ENCODE measurements at regions not wholly inside any gene's neighbourhood (a gene's known extent, or its start where the extent isn't known, plus 50 kb on each side); places are given as distances from the start of the nearest gene placed in this dataset.

DNA sequence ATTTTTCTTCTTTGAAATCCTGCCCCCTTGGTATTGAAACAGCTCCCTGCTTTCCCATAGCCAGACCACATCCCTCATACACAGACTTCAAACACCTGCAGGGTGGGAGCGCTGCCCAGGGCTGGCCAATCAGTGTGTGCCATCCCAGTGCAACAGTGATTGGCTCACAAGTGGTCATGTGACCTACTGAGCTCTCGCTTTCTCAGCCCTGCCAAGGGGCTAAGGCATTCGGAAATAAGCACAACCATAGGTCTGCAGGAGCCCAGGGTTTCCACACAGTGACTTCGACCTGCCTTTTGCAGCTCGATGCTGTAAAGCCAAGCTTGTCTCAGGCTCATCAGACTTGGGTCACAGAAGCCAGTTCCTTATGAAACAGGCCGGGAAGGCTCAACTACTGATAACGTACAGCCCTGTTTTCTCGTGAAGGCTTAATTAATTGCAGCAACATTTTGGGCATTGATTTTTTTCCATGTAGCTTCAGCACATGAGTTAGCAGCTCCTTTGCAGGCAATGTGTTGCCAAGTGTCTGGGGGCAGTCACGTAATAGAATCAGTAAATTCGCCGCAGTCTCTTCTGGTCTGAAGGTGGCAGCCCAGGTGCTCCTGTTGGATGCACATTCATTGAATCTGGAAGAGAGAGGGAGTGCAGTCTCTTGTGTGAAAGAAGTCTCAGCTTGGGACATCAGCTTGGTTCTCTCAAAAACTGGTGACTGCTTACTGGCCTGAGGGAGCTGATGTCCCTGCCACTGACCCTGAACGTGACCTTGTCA is 1091.8 kb downstream of the AACS start:
- TF ChIP-seq CTCF (IDR thresholded peaks at IDR 0.05) (no peak), EZH2phosphoT487 (IDR thresholded peaks at IDR 0.05) (no peak)
